ENCODE measurements at regions not wholly inside any gene's neighbourhood (a gene's known extent, or its start where the extent isn't known, plus 50 kb on each side); places are given as distances from the start of the nearest gene placed in this dataset.

- DNase-seq, result no peak
Measured at GRCh38 chr3:83076041-83076440, 1314.6 kb upstream of the GBE1 start.

DNA sequence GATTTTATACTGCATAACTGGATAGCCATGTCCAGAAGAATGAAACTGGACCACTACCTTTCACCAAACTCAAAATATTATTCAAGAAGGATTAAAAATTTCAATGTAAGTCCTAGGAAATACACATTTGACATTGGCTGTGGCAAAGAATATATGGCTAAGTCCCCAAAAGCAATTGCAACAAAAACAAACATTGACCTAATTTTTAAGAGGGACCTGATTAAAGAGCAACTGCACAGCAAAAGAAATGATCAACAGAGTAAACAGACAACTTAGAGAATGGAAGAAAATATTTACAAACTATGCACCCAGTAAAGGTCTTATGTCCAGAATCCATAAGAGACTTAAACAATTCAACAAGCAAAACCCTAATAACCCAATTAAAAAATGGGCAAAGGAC, 1313.0 kb upstream of the GBE1 start:
- DNase-seq, result no peak

- DNase-seq, result peak; percentile 27
Measured at GRCh38 chr3:83065851-83066460, 1304.5 kb upstream of the GBE1 start.

DNA sequence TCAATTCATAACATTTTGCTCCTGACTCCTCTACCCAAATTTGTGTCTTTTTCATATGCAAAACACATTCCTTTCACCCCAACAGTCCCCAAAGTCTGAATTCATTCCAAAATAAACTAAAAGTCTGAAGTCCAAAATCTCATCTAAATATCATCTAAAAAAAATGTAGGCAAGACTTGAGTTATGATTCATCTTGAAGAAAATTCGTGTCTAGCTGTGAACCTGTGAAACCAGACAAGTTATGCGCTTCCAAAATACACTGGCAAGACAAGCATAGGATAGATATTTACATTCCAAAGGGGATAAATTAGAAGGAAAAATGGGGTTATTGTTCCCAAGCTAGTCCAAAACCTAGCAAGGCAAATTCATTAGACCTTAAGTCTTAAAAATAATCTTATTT, 1302.0 kb upstream of the GBE1 start:
- no peak for DNase-seq

DNA sequence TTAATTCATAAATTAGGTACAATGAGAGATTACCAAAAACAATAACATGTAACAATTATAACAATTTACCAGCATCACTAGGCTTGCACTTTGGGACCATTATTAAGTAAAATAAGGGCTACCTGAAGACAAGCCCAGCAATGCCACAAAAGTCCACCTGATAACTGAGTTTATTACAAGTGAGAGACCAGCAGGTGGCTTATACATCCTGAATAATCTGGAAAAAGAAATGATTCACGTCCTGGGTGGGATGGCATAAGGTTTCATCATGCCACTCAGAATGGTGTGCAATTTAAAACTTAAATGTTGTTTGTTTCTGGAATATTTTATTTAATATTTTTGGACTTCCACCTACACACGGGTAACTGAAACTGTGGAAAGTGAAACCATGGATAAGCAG, 1287.1 kb upstream of the GBE1 start:
- DNase-seq, result no peak

- peak; percentile 34 for DNase-seq
Measured at GRCh38 chr3:83039422-83039821, 1278.0 kb upstream of the GBE1 start.

- DNase-seq, result no peak
Measured at GRCh38 chr3:83035704-83036010, 1274.2 kb upstream of the GBE1 start.

- DNase-seq, result no peak
Measured at GRCh38 chr3:83034806-83035703, 1273.6 kb upstream of the GBE1 start.

- DNase-seq, result no peak
Measured at GRCh38 chr3:83033133-83033532, 1271.7 kb upstream of the GBE1 start.

- DNase-seq, result no peak
Measured at GRCh38 chr3:83023086-83023485, 1261.6 kb upstream of the GBE1 start.

GRCh38 chr3:83011481-83011880, 1250.0 kb upstream of the GBE1 start:
- peak; percentile 8 for DNase-seq

DNA sequence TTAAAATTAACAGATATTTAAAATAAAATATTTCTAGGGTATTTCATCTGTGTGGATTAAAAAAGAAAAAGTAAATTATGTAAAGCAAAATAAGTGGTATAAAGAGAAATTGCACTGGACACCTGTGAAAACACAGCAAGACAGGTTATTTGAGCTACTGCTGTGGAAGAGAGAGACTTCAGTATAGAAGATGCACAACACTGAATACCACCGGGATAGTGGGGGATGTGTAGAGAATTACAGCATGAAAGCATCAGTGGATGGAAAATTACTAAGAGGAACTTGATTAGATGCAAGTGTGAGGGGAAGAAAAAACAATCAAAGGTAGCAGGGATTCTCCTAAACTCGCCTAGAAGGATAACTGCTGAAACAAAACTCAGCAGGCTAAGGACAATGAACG, 1242.5 kb upstream of the GBE1 start:
- no peak for DNase-seq

DNA sequence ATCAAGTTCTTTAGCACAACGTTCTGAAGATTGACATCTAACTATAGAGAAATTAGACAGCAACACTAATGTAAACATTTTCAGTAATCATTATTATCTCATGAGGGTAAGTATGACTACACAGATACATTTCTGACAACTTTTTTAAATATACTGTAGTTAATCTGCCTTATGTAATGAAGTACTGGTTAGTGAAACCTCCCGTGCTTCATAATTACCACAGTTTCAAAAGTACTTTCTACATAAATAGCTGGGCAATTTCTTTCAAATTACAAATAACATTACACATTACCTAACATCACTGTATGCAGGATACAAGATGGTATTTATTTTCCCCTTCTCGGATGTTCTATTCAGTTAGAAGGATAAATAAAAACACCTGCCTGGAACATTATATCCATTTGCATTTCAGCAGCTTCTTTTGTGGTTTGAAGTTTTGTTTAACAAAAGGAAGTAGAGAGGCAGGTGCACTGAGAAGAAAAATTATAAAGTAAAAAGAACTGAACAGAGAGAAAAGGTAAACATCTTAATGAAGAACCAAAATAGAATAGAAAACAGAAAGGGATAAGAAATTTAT, 1241.5 kb upstream of the GBE1 start:
- DNase-seq, result no peak

GRCh38 chr3:82999777-83000176, 1238.3 kb upstream of the GBE1 start:
- DNase-seq, result no peak

DNA sequence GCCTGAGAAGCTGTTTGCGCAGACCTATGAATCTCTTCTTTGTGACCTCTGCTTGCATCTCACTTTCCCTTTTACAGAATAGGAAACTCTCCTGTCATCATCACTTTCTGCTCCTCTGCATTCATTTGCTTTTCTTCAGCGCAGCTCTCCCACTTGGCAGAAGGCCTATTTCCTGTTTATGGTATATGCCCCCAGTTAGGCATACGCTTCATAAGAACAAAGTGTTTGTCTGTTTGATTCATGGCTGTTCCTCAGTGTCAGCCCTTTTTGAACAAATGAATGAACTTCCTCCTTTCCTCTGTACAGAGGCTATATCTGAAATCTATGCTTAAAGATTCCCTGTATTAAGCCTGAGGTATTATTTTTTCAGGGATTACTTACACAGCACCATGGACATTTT, 1216.9 kb upstream of the GBE1 start:
- DNase-seq, result no peak

DNA sequence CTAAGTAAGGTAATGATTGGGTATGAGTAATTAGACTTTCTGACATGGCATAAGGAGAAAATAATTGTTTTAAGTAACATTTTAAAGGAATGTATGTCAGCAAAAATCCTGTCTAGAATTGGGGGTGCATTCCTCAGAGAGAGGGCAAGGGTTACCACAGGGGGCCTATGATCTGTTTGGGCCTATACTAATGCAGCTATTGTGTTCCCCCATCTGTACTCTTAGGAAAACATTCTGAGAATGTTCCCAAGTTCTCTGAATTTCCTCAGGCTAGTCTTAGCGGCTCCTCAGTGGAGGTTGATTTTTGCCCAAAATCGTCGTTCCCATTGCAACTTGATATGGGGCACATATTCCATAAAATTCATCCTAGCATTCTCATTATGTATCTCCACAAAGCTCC, 1216.4 kb upstream of the GBE1 start:
- DNase-seq, result no peak

DNA sequence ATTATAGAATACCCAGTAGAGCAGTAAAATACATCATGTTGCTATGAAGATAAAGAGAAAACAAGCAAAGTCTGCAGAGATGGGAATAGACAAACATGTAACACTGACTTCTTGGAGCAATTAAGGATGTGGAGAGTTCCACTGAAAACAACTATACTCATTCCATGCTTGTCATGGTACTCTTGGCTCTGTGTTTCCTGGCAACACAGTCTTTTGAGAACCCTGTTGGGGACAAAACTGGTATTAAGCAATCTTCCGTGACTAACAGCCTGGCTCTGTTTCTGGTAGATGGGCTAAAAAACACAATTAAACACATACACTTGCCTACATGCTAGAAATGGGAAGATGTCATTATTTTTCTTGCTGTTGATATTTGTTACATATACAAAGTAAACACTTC, 1212.3 kb upstream of the GBE1 start:
- DNase-seq, result no peak

DNA sequence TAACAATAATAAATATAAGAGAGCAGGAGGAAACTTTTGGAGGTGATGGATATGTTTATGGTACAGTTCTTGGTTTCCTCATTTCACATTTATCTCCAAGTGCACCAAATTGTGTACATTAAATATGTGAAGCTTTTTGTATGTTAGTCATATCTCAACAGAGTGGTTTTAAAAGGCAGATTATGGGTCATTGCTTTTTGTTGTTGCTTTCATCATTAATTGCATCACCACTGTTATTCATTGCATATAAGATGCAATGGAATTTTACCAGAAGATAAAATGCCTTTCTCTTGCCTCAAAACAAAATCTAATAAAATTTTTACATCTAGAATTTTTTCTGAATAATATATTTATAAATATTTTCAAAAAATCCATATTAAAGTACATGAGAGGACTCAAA, 1198.9 kb upstream of the GBE1 start:
- DNase-seq, result no peak

DNA sequence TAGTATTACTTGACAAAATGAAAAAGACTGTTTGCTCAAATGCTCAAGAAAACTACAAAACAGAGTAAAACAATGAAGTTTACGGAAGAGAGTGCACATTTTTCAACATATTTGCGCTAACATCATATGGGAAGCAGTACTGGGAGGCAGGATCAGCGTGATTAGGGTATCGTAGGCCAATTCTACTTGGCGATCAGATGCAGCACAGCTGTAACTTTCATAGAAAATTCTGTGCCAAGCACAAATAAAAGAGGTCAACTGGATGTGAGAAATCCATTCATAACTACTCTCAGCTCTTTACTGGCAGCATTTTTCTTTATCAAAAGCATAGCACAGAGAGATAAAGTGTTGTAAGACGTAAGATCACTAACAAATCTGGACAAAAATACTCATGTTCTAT, 1196.3 kb upstream of the GBE1 start:
- no peak for DNase-seq

- DNase-seq, result no peak
Measured at GRCh38 chr3:82957079-82957478, 1195.6 kb upstream of the GBE1 start.

DNA sequence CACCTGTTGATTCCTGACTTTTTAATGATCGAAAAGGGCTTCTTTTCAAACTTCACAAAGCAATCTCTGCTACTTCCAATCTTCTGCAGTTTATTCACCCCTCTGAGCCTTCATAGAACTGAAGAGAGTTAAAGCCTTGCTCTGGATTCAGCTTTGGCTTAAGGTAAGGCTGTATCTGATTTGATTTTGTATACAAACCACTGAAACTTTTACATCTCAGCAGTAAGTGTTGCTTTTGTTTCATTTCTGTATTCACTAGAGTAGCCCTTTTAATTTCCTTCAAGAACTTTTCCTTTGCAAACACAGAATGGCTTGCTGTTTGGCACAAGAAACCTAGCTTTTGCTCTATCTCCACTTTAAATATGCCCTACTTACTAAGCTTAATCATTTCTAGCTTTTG, 1193.0 kb upstream of the GBE1 start:
- no peak for DNase-seq

- DNase-seq, result no peak
Measured at GRCh38 chr3:82942041-82942440, 1180.6 kb upstream of the GBE1 start.

DNA sequence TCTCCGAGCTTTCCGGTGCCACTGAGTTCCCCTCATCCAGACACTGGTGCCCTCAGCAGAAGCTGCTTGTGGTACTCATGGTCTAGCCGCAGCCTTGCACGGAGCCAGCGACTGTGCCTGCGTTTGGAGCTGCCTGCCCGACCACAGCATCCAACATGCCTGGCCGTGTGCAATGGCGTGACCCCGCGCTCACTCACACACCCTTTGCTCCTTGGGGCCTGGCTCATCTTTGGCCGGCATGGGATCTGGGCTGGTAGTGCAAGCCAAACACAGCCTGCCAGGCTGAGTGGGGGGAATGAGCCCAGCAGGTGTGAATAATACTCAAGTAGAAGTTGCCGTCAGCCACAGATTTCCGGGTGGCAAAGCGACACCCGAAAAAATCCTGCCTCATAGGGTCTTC, 1178.7 kb upstream of the GBE1 start:
- no peak for DNase-seq

GRCh38 chr3:82939491-82940097, 1178.1 kb upstream of the GBE1 start:
- DNase-seq, result no peak
